Neuron (in vitro differentiated cells): ENCODE measurements at regions not wholly inside any gene's neighbourhood (a gene's known extent, or its start where the extent isn't known, plus 50 kb on each side); places are given as distances from the start of the nearest gene placed in this dataset.

Source experiments
- H2AFZ ChIP-seq: one replicate; pipeline ENCODE4 v1.6.1; 2013; ENCODE audit warnings: low read depth, mild to moderate bottlenecking, inconsistent platforms, low read length, moderate library complexity
- H3K27me3 ChIP-seq: one replicate; pipeline ENCODE4 v1.6.1; 2013; ENCODE audit warnings: low read length; ENCODE audit not compliant: insufficient read depth
- H3K36me3 ChIP-seq: one replicate; pipeline ENCODE4 v1.6.1; 2013; ENCODE audit warnings: low read length; ENCODE audit not compliant: insufficient read depth
- H3K4me1 ChIP-seq: one replicate; pipeline ENCODE4 v1.6.1; 2013; ENCODE audit warnings: low read length; ENCODE audit not compliant: insufficient read depth
- H3K4me3 ChIP-seq: 2 replicates; pipeline ENCODE4 v1.5.1; 2013; ENCODE audit warnings: mild to moderate bottlenecking, low read length, moderate library complexity
- H3K9me3 ChIP-seq: one replicate; pipeline ENCODE4 v1.6.1; 2013; ENCODE audit warnings: low read length

- no peaks in the 10 kb centered on the region for H3K9me3 ChIP-seq
- H3K36me3 ChIP-seq, result no peaks in the 10 kb centered on the region
- H2AFZ ChIP-seq, result no peak overlapping the region
- no peaks in the 10 kb centered on the region for H3K4me1 ChIP-seq
- H3K4me3 ChIP-seq, result no peak overlapping the region
- H3K27me3 ChIP-seq, result no peaks in the 10 kb centered on the region
Observed at GRCh38 chr4:19675172-19675811, 576.4 kb upstream of the SLIT2 start.

- Histone ChIP-seq H3K4me1 (peaks cover 5% of the 10 kb centered on the region), H3K4me3 (no peak overlapping the region), H2AFZ (no peak overlapping the region), H3K9me3 (no peaks in the 10 kb centered on the region), H3K36me3 (no peaks in the 10 kb centered on the region), H3K27me3 (no peaks in the 10 kb centered on the region)
Observed at GRCh38 chr4:19659101-19659500, 592.6 kb upstream of the SLIT2 start.

- no peaks in the 10 kb centered on the region for H3K9me3 ChIP-seq
- H3K27me3 ChIP-seq, result no peaks in the 10 kb centered on the region
- no peak overlapping the region for H2AFZ ChIP-seq
- H3K36me3 ChIP-seq, result no peaks in the 10 kb centered on the region
- peaks cover under 1% of the 10 kb centered on the region for H3K4me1 ChIP-seq
- H3K4me3 ChIP-seq, result no peak overlapping the region
Observed at GRCh38 chr4:19657856-19658255, 593.8 kb upstream of the SLIT2 start.

GRCh38 chr4:19655666-19656065, 596.0 kb upstream of the SLIT2 start:
- Histone ChIP-seq H3K4me1 (no peaks in the 10 kb centered on the region), H3K36me3 (no peaks in the 10 kb centered on the region), H3K27me3 (no peaks in the 10 kb centered on the region), H3K4me3 (no peak overlapping the region), H3K9me3 (no peaks in the 10 kb centered on the region), H2AFZ (no peak overlapping the region)

- H3K4me1 ChIP-seq, result no peaks in the 10 kb centered on the region
- no peaks in the 10 kb centered on the region for H3K9me3 ChIP-seq
- H2AFZ ChIP-seq, result peak overlapping the region; percentile 37
- no peak overlapping the region for H3K4me3 ChIP-seq
- H3K36me3 ChIP-seq, result no peaks in the 10 kb centered on the region
- no peaks in the 10 kb centered on the region for H3K27me3 ChIP-seq
Observed at GRCh38 chr4:19650903-19651864, 600.5 kb upstream of the SLIT2 start.

- Histone ChIP-seq H3K4me3 (no peak overlapping the region), H2AFZ (no peak overlapping the region), H3K27me3 (no peaks in the 10 kb centered on the region), H3K9me3 (no peaks in the 10 kb centered on the region), H3K4me1 (no peaks in the 10 kb centered on the region), H3K36me3 (no peaks in the 10 kb centered on the region)
Observed at GRCh38 chr4:19645589-19645988, 606.1 kb upstream of the SLIT2 start.

- Histone ChIP-seq H3K4me3 (no peak overlapping the region), H3K4me1 (no peaks in the 10 kb centered on the region), H2AFZ (no peak overlapping the region), H3K27me3 (no peaks in the 10 kb centered on the region), H3K9me3 (no peaks in the 10 kb centered on the region), H3K36me3 (no peaks in the 10 kb centered on the region)
Observed at GRCh38 chr4:19636451-19636850, 615.3 kb upstream of the SLIT2 start.

GRCh38 chr4:19631814-19632213, 619.9 kb upstream of the SLIT2 start:
- Histone ChIP-seq H3K27me3 (no peaks in the 10 kb centered on the region), H3K4me1 (no peaks in the 10 kb centered on the region), H3K4me3 (no peak overlapping the region), H2AFZ (no peak overlapping the region), H3K36me3 (no peaks in the 10 kb centered on the region), H3K9me3 (no peaks in the 10 kb centered on the region)

GRCh38 chr4:19623866-19624265, 627.8 kb upstream of the SLIT2 start:
- H3K4me3 ChIP-seq, result no peak overlapping the region
- H3K36me3 ChIP-seq, result no peaks in the 10 kb centered on the region
- H3K27me3 ChIP-seq, result no peaks in the 10 kb centered on the region
- H3K4me1 ChIP-seq, result no peaks in the 10 kb centered on the region
- no peak overlapping the region for H2AFZ ChIP-seq
- no peaks in the 10 kb centered on the region for H3K9me3 ChIP-seq

- H3K4me1 ChIP-seq, result no peaks in the 10 kb centered on the region
- H3K36me3 ChIP-seq, result no peaks in the 10 kb centered on the region
- no peaks in the 10 kb centered on the region for H3K9me3 ChIP-seq
- H3K27me3 ChIP-seq, result no peaks in the 10 kb centered on the region
- H3K4me3 ChIP-seq, result no peak overlapping the region
- no peak overlapping the region for H2AFZ ChIP-seq
Observed at GRCh38 chr4:19615086-19615689, 636.5 kb upstream of the SLIT2 start.

- Histone ChIP-seq H3K9me3 (no peaks in the 10 kb centered on the region), H3K4me3 (no peak overlapping the region), H3K27me3 (no peaks in the 10 kb centered on the region), H3K36me3 (no peaks in the 10 kb centered on the region), H2AFZ (no peak overlapping the region), H3K4me1 (no peaks in the 10 kb centered on the region)
Observed at GRCh38 chr4:19614171-19614570, 637.5 kb upstream of the SLIT2 start.

- Histone ChIP-seq H2AFZ (no peak overlapping the region), H3K36me3 (no peaks in the 10 kb centered on the region), H3K4me3 (no peak overlapping the region), H3K27me3 (no peaks in the 10 kb centered on the region), H3K4me1 (peaks cover 7% of the 10 kb centered on the region), H3K9me3 (no peaks in the 10 kb centered on the region)
Observed at GRCh38 chr4:19596342-19596741, 655.4 kb upstream of the SLIT2 start.

GRCh38 chr4:19592391-19592790, 659.3 kb upstream of the SLIT2 start:
- Histone ChIP-seq H3K4me1 (no peaks in the 10 kb centered on the region), H3K27me3 (no peaks in the 10 kb centered on the region), H3K4me3 (no peak overlapping the region), H3K9me3 (no peaks in the 10 kb centered on the region), H3K36me3 (no peaks in the 10 kb centered on the region), H2AFZ (no peak overlapping the region)
